D721Med (cell line): ENCODE measurements at regions not wholly inside any gene's neighbourhood (a gene's known extent, or its start where the extent isn't known, plus 50 kb on each side); places are given as distances from the start of the nearest gene placed in this dataset.

Experiments
- DNase-seq: peaks from one replicate; pipeline ENCODE4 v3.0.0; 2011; ENCODE audit warnings: low spot score; ENCODE audit not compliant: insufficient read length
- FAIRE-seq: peaks from 2 replicates; lab custom pipeline; 2011; peaks lifted over from hg19 to GRCh38; lab: Jason Lieb, UNC
- CTCF ChIP-seq: IDR thresholded peaks from 2 replicates; pipeline ENCODE4 v1.5.1; 2012; ENCODE audit warnings: mild to moderate bottlenecking, control low read depth; ENCODE audit not compliant: insufficient read depth; ENCODE audit errors: missing control alignments

DNA sequence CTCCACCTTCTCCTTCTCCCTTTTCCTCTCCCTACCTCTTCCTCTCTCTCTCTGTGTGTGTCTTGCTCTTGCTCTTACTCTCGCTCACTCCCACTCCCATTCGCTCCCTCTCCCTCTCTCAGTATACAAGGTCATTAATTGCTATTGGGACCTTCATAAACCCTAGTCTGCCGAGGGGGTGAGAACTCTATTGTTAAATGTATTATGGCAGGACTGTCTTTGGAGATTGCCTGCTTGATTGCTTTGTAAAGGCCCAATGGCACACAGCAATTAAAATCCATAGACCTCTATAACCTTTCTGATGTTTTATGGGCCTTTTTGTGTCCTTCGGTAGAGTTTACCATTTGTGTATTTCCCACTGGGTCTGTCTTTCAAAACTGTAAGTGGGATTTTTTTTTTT is 465.9 kb downstream of the ANXA1 start:
- TF ChIP-seq CTCF: no peak
- no peak for DNase-seq
- no peak for FAIRE-seq

- FAIRE-seq: no peak
- TF ChIP-seq CTCF: no peak
- DNase-seq: no peak
Measured at GRCh38 chr9:73640971-73641370, 489.3 kb downstream of the ANXA1 start.

- no peak for TF ChIP-seq CTCF
- FAIRE-seq (peak; percentile 80), DNase-seq (no peak)
Measured at GRCh38 chr9:73643379-73644013, 491.8 kb downstream of the ANXA1 start.

DNA sequence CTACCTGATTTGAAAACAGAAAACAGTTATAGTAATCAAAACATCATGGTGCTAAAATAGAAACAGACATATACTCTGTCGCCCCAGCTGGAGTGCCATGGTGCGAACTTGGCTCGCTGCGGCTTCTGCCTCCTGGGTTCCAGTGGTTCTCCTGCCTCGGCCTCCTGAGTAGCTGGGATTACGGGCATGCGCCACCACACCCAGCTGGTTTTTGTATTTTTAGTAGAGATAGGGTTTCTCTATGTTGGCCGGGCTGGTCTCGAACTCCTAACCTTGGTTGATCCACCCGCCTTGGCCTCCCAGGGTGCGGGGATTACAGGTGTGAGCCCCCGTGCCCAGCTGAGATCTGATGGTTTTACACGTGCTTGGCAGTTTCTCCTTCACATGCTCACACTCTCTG is 495.9 kb downstream of the ANXA1 start:
- FAIRE-seq (no peak), DNase-seq (no peak)
- TF ChIP-seq CTCF: no peak

DNA sequence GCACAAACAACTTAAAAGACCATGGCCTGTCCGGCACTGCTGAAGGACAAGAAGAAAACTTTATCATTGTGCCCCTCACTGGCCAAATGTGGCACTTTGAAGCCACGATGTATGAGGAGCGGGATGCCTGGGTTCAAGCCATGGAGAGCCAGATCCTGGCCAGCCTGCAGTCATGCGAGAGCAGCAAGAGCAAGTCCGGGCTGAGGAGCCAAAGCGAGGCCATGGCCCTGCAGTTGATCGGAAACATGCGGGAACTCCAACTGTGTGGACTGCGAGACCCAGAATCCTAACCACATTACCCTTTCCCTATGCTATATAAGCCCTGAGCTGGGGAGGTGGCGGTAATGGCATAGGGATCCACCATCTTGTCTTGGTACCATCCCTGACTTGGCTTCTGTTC is 497.9 kb downstream of the ANXA1 start:
- DNase-seq (no peak), FAIRE-seq (no peak)
- TF ChIP-seq CTCF: no peak

- DNase-seq: no peak
- TF ChIP-seq CTCF: no peak
- no peak for FAIRE-seq
Measured at GRCh38 chr9:73655363-73655762, 503.7 kb downstream of the ANXA1 start.

- no peak for DNase-seq
- FAIRE-seq: no peak
- TF ChIP-seq CTCF: no peak
Measured at GRCh38 chr9:73655831-73656230, 504.2 kb downstream of the ANXA1 start.
